CD4-positive, alpha-beta T cell (primary cell): ENCODE measurements at regions not wholly inside any gene's neighbourhood (a gene's known extent, or its start where the extent isn't known, plus 50 kb on each side); places are given as distances from the start of the nearest gene placed in this dataset.

Experiments used
- ATAC-seq: fragments of 200-7000 bp; cut with Tn5 transposase; one replicate; pipeline ENCODE4 v1.10.0; 2022; ENCODE audit warnings: mild to moderate bottlenecking; ENCODE audit not compliant: poor library complexity
- CTCF ChIA-PET: fragments of 350-600 bp; sonication (Branson Sonifier 250); formaldehyde crosslinking; loops from one replicate; lab custom pipeline; 2021; ENCODE audit warnings: antibody characterized with exemption, inconsistent platforms; lab: Charles Lee
- POLR2A ChIA-PET: fragments of 350-600 bp; sonication (Branson Sonifier 250); formaldehyde crosslinking; loops from one replicate; lab custom pipeline; 2021; ENCODE audit warnings: antibody characterized with exemption, inconsistent platforms; lab: Charles Lee
- DNase-seq, 14 experiments: peaks; one replicate each; pipeline ENCODE4 v3.0.0-alpha.2; 2013 to 2020; ENCODE audit warnings: mixed read lengths in 2 of 14
- H3K27ac ChIP-seq, 2 donors: one replicate each; pipeline versions ENCODE4 v1.5.1 to v1.7.0; 2013; ENCODE audit warnings: low read length in 2 of 2, low read depth in 1 of 2, mild to moderate bottlenecking in 1 of 2
- H3K27me3 ChIP-seq, 2 experiments: 1 replicate in 1 of 2; 2 replicates in 1 of 2; pipeline versions ENCODE4 v1.6.1 to v1.7.0; 2013; ENCODE audit warnings: low read length in 2 of 2, control low read depth in 1 of 2, mild to moderate bottlenecking in 1 of 2, moderate library complexity in 1 of 2; ENCODE audit not compliant: insufficient read depth in 2 of 2, control insufficient read depth in 1 of 2
- H3K36me3 ChIP-seq: one replicate; pipeline ENCODE4 v1.6.1; 2013; ENCODE audit warnings: low read length, control low read depth; ENCODE audit not compliant: insufficient read depth
- H3K4me1 ChIP-seq: one replicate; pipeline ENCODE4 v1.6.1; 2013; ENCODE audit warnings: low read length, control low read depth; ENCODE audit not compliant: insufficient read depth
- H3K4me3 ChIP-seq: one replicate; pipeline ENCODE4 v1.5.1; 2013; ENCODE audit warnings: mild to moderate bottlenecking, low read length, moderate library complexity
- H3K9me3 ChIP-seq, 2 experiments: 1 replicate in 1 of 2; 2 replicates in 1 of 2; pipeline versions ENCODE4 v1.6.1 to v1.7.0; 2013; ENCODE audit warnings: low read length in 2 of 2, mild to moderate bottlenecking in 2 of 2, control low read depth in 1 of 2, moderate library complexity in 1 of 2; ENCODE audit not compliant: control insufficient read depth in 1 of 2, insufficient read depth in 1 of 2
- H3K27ac Mint-ChIP-seq: one replicate; pipeline ENCODE4 v1.8.0; 2020; ENCODE audit warnings: mixed read lengths
- H3K27me3 Mint-ChIP-seq: one replicate; pipeline ENCODE4 v1.8.0; 2021; ENCODE audit warnings: mixed read lengths
- H3K36me3 Mint-ChIP-seq: one replicate; pipeline ENCODE4 v1.8.0; 2021; ENCODE audit warnings: low read depth, mixed read lengths
- H3K4me1 Mint-ChIP-seq: one replicate; pipeline ENCODE4 v1.8.0; 2021; ENCODE audit warnings: low read depth, mixed read lengths
- H3K4me3 Mint-ChIP-seq: one replicate; pipeline ENCODE4 v1.8.0; 2020; ENCODE audit warnings: mild to moderate bottlenecking, mixed read lengths
- H3K9me3 Mint-ChIP-seq: one replicate; pipeline ENCODE4 v1.8.0; 2020; ENCODE audit warnings: mixed read lengths
- CTCF ChIP-seq: fragments of 200-600 bp; IDR thresholded peaks from one replicate; pipeline ENCODE4 v1.8.0; 2022; ENCODE audit warnings: antibody characterized with exemption, mild to moderate bottlenecking
- intact Hi-C, 2 experiments: fragments of 100-400 bp; cut with DNase I in 1 of 2; cut with micrococcal nuclease in 1 of 2; formaldehyde crosslinking; loops; one replicate each; pipeline versions ENCODE4 v1.15.1 to v1.9.0; 2023 to 2025; cut with DNase I, micrococcal nuclease

DNA sequence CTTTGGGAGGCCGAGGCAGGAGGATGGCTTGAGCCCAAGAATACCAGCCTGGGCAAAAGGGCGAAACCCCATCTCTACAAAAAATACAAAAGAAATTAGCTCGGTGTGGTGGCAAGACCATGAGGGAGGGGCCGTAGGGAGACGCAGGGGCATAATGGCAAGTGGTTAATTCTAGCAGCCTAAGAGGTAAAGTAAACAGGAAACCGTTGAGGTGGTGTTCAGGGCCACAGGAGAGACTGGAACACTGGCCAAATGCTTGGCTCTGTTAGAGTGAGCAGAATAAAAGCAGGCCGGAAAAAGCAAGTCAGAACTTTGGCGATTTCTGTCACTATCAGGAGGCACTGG is 89.2 kb downstream of the RIPK4 start:
- no peak for DNase-seq
- Mint-ChIP-seq H3K27ac (no peak overlapping the region), H3K36me3 (no peaks in the 10 kb centered on the region), H3K4me3 (no peak overlapping the region), H3K9me3 (no peaks in the 10 kb centered on the region), H3K27me3 (peaks cover 17% of the 10 kb centered on the region), H3K4me1 (no peaks in the 10 kb centered on the region)
- intact Hi-C loops: no loop called here
- H3K27me3 ChIP-seq: peaks cover 3 to 16% of the 10 kb centered on the region in 2 experiments
- no peak for ATAC-seq
- ChIA-PET POLR2A (no interaction called here), CTCF (no interaction called here)
- no peak for TF ChIP-seq CTCF
- no peaks in the 10 kb centered on the region for H3K9me3 ChIP-seq
- no peaks in the 10 kb centered on the region for H3K36me3 ChIP-seq
- H3K4me1 ChIP-seq: no peaks in the 10 kb centered on the region
- no peak overlapping the region for H3K4me3 ChIP-seq
- no peak overlapping the region for H3K27ac ChIP-seq

GRCh38 chr21:41676198-41676597 is 90.7 kb downstream of the RIPK4 start:
- peaks cover 17% of the 10 kb centered on the region for H3K27me3 Mint-ChIP-seq
- H3K9me3 ChIP-seq: no peaks in the 10 kb centered on the region
- H3K4me1 Mint-ChIP-seq: peaks cover 8% of the 10 kb centered on the region
- ATAC-seq (no peak), DNase-seq (no peak)
- no peak overlapping the region for H3K4me3 ChIP-seq
- H3K27me3 ChIP-seq: peaks cover 3 to 16% of the 10 kb centered on the region in 2 experiments
- no peak for TF ChIP-seq CTCF
- peaks cover 9% of the 10 kb centered on the region for H3K4me1 ChIP-seq
- H3K9me3 Mint-ChIP-seq: no peaks in the 10 kb centered on the region
- H3K27ac ChIP-seq: no peak overlapping the region
- intact Hi-C loops: no loop called here
- ChIA-PET POLR2A (no interaction called here), CTCF (no interaction called here)
- H3K36me3 ChIP-seq: no peaks in the 10 kb centered on the region
- no peaks in the 10 kb centered on the region for H3K36me3 Mint-ChIP-seq
- no peak overlapping the region for H3K4me3 Mint-ChIP-seq
- no peak overlapping the region for H3K27ac Mint-ChIP-seq

DNA sequence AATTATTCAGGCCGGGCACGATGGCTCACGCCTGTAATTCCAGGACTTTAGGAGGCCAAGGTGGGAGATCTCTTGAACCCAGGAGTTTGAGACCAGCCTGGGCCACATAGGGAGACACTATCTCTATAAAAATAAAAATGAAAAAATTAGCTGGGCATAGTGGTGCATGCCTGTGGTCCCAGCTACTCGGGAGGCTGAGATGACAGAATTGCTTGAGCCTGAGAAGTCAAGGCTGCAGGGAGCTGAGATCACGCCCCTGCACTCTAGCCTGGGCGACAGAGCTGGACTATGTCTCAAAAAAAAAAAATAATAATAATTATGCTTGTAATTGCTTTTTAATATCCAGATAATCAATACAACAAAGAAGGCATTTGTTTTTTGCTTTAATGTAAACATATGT is 91.3 kb downstream of the RIPK4 start:
- ChIA-PET CTCF (no interaction called here), POLR2A (no interaction called here)
- Histone ChIP-seq H3K9me3 (no peaks in the 10 kb centered on the region), H3K4me1 (peaks cover 9% of the 10 kb centered on the region), H3K4me3 (no peak overlapping the region), H3K36me3 (no peaks in the 10 kb centered on the region), H3K27me3 (peaks cover 3 to 12% of the 10 kb centered on the region in 2 experiments), H3K27ac (no peak overlapping the region)
- no peak for TF ChIP-seq CTCF
- Mint-ChIP-seq H3K36me3 (no peaks in the 10 kb centered on the region), H3K4me3 (no peak overlapping the region), H3K4me1 (peaks cover 10% of the 10 kb centered on the region), H3K27me3 (peaks cover 17% of the 10 kb centered on the region), H3K27ac (no peak overlapping the region), H3K9me3 (no peaks in the 10 kb centered on the region)
- ATAC-seq (no peak), DNase-seq (no peak)
- intact Hi-C loops: no loop called here
